NCI-H345 treated with DMSO at 0.1 percent for 48 hours (cell line): ENCODE measurements at regions not wholly inside any gene's neighbourhood (a gene's known extent, or its start where the extent isn't known, plus 50 kb on each side); places are given as distances from the start of the nearest gene placed in this dataset.
"Not testable (repeated sequence)": the region's sequence is repeated elsewhere in the genome, so short reads cannot be mapped to it uniquely, and the experiment has no call there.

Source experiments
- DNase-seq: peaks from one replicate; lab custom pipeline; 2025; ENCODE audit not compliant: unreplicated experiment; lab: John Stamatoyannopoulos, UW

GRCh38 chr16:5750439-5750838, 652.8 kb upstream of the EEF2KMT start:
- DNase-seq, result not testable (repeated sequence)

GRCh38 chr16:5738586-5738985, 641.0 kb upstream of the EEF2KMT start:
- no peak for DNase-seq

GRCh38 chr16:5736209-5736930, 638.8 kb upstream of the EEF2KMT start:
- no peak for DNase-seq

GRCh38 chr16:5735444-5735843, 637.8 kb upstream of the EEF2KMT start:
- no peak for DNase-seq

- DNase-seq, result no peak
These were observed 633.2 kb upstream of the EEF2KMT start for GRCh38 chr16:5730783-5731182.

- DNase-seq, result no peak
These were observed 624.6 kb upstream of the EEF2KMT start for GRCh38 chr16:5722116-5722619.

GRCh38 chr16:5715155-5715554, 617.6 kb upstream of the EEF2KMT start:
- DNase-seq, result no peak

DNA sequence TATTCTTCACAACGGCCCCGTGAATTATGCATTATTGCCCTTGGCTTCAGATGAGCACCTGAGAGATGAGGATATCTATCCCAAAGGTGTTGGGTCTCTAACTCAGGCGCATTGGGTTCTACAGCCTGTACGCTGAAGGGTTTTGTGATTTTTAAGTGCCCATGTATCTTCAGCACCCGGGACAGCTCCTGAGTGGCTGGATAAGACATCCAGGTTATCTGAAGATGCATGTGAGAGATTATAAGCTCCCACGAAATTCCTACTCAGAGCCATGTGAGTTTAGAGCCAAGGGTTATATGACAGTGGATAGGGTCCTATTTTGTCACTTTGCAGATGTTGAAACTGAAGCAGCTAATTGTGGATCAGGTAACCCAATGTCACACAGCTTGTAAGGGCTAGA, 612.3 kb upstream of the EEF2KMT start:
- DNase-seq, result no peak

- no peak for DNase-seq
These were observed 608.6 kb upstream of the EEF2KMT start for GRCh38 chr16:5706211-5706610.

DNA sequence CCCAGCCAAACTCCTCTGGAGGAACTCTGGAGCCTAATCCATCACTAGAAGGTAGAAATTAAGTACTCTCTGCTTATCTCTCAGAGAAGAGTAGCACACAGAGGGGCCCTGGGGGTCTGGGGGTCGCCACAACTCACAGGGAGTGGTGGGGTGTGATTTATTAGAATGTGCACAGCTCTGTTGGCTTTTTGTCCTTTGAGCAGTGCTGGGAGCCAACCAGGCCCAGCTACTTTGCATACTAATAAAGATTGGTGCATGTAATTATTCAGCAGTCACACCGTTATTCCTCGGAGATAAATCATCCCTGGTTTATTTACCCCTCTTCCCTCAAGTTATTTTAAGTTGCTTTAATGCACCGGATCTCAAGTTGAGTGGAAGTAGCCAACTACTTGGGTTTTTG, 606.7 kb upstream of the EEF2KMT start:
- DNase-seq, result no peak

- DNase-seq, result no peak
These were observed 595.8 kb upstream of the EEF2KMT start for GRCh38 chr16:5693426-5693825.

DNA sequence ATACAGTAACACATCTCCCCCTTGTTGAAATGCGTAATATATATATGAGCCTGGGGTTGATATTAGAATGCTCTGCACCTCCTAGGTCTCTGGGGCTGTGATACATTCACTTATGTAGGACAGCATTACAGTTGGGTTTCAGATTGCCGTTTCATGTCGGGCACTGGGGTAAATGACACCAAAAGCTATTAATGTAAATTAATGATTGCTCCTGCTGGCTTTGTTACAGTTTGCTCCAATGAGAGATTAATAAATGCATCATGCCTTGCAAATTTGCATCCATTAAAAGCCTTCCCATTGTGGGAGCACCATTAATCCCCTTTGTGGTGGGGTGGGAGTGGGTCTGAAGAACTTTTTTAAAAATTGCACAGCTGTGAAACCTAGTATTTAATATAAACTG, 584.4 kb upstream of the EEF2KMT start:
- DNase-seq, result no peak

GRCh38 chr16:5678371-5678770, 580.8 kb upstream of the EEF2KMT start:
- no peak for DNase-seq

- DNase-seq, result no peak
These were observed 573.8 kb upstream of the EEF2KMT start for GRCh38 chr16:5671421-5671820.

DNA sequence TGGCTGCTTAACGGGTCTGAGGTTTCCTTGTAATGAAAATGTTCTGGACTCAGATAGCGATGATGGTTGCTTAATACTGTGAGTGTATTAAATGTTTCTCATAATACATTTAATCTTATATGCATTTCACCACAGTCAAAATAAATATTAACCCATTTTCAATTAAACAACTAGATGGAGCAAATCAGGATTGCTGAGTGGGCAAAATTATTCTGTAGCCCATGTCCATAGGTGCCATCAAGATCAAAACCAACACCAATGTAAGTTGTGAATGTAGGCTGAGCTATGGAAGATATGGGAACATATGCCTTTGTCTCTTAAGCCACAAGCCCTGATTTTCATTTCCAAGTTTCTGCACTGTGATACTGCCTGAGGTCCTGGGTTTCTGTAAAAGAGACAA, 572.6 kb upstream of the EEF2KMT start:
- no peak for DNase-seq

- no peak for DNase-seq
These were observed 571.0 kb upstream of the EEF2KMT start for GRCh38 chr16:5668553-5668952.

DNA sequence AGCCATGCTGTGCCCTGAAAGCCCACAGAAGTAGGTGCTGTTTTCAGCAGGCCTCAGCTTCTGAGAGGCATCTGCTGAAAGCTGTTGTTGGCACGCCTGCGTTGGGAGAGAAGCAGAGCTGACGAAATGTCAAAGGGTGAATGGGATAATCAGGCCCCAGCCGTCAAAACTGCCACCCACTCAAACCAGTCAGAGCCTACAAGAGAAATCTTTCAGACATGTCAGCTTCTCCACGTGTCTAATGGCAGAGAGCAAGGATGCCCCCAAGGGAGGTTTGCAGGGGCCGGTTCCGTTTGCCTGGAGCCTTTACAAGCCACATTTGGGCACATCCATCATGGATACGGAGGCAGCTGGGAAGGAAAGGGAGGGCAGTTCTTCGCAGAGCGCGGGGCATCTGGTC, 568.2 kb upstream of the EEF2KMT start:
- DNase-seq, result no peak

DNA sequence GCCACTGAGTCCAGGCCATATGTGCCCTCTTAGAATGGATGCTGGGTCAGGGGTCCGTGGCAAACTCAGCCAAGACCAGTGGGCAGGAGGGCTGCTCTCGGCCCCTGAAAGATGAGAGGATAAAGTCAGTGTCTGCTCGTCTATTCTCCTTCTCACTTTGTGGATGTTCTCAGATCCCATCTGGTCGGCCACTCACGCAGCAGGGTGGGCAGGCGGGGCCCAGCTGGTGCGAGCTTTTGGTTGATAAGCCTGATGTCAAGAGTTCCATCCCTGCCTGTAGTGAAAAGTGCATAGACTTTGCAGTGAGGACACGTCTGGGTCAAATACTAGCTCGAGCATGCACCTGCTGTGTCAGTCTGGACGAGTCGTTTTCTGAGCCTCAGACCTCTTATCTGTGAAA, 556.2 kb upstream of the EEF2KMT start:
- DNase-seq, result no peak

- DNase-seq, result no peak
These were observed 555.4 kb upstream of the EEF2KMT start for GRCh38 chr16:5653041-5653440.

- no peak for DNase-seq
These were observed 552.5 kb upstream of the EEF2KMT start for GRCh38 chr16:5649762-5650743.

- DNase-seq, result no peak
These were observed 549.5 kb upstream of the EEF2KMT start for GRCh38 chr16:5647051-5647450.
